PC-3 (cell line): ENCODE measurements at regions not wholly inside any gene's neighbourhood (a gene's known extent, or its start where the extent isn't known, plus 50 kb on each side); places are given as distances from the start of the nearest gene placed in this dataset.

Source experiments
- ATAC-seq: fragments of 200-7000 bp; cut with Tn5 transposase; 2 replicates; pipeline ENCODE4 v1.9.1; 2020; ENCODE audit warnings: mild to moderate bottlenecking, moderate library complexity
- BruUV-seq: library from RNA; stranded (reverse); fragments of 400-500 nt; replicated peaks from 2 replicates; lab custom pipeline; 2021; lab: Mats Ljungman, UMichigan
- CTCF ChIA-PET: fragments of 300-600 bp; sonication (Branson Sonifier 250); formaldehyde crosslinking; loops from one replicate; lab custom pipeline; 2022; ENCODE audit warnings: antibody characterized with exemption; lab: Charles Lee
- POLR2A ChIA-PET: fragments of 300-600 bp; sonication (Branson Sonifier 250); formaldehyde crosslinking; loops from one replicate; lab custom pipeline; 2022; ENCODE audit warnings: antibody characterized with exemption; ENCODE audit not compliant: unreplicated experiment; lab: Charles Lee
- DNase-seq: peaks from one replicate; pipeline ENCODE4 v3.0.0-alpha.2; 2015
- H2AFZ ChIP-seq: fragments of 300-600 bp; sonication (generic); 2 replicates; pipeline ENCODE4 v1.6.0; 2016; ENCODE audit warnings: antibody characterized with exemption, low read length
- H3F3A ChIP-seq: fragments of 300-600 bp; sonication (generic); one replicate; pipeline ENCODE4 v1.6.0; 2017; ENCODE audit warnings: antibody characterized with exemption, low read length, control low read depth, mild to moderate bottlenecking; ENCODE audit not compliant: unreplicated experiment
- H3K27ac ChIP-seq: fragments of 300-600 bp; sonication (generic); 2 replicates; pipeline ENCODE4 v1.5.1; 2016; ENCODE audit warnings: mild to moderate bottlenecking, low read length
- H3K27me3 ChIP-seq: fragments of 300-600 bp; sonication (generic); 2 replicates; pipeline ENCODE4 v1.6.1; 2016; ENCODE audit warnings: low read length, mixed read lengths
- H3K36me3 ChIP-seq: fragments of 300-600 bp; sonication (generic); 2 replicates; pipeline ENCODE4 v1.6.1; 2016; ENCODE audit warnings: low read depth, mixed run types, low read length, mixed read lengths
- H3K4me1 ChIP-seq: fragments of 300-600 bp; sonication (generic); 2 replicates; pipeline ENCODE4 v1.5.1; 2016; ENCODE audit warnings: low read length; ENCODE audit not compliant: insufficient read depth
- H3K4me2 ChIP-seq: fragments of 300-600 bp; sonication (generic); 2 replicates; pipeline ENCODE4 v1.6.0; 2016; ENCODE audit warnings: low read length
- H3K4me3 ChIP-seq: fragments of 300-600 bp; sonication (generic); 2 replicates; pipeline ENCODE4 v1.5.1; 2016; ENCODE audit warnings: mild to moderate bottlenecking, low read length, mixed read lengths
- H3K79me2 ChIP-seq: fragments of 300-600 bp; sonication (generic); 2 replicates; pipeline ENCODE4 v1.6.1; 2017; ENCODE audit warnings: low read length, mixed read lengths
- H3K9ac ChIP-seq: fragments of 300-600 bp; sonication (generic); 2 replicates; pipeline ENCODE4 v1.6.0; 2016; ENCODE audit warnings: mild to moderate bottlenecking, low read length
- H3K9me2 ChIP-seq: fragments of 300-600 bp; sonication (generic); replicated peaks from 2 replicates; pipeline ENCODE4 v1.6.1; 2016; ENCODE audit warnings: mixed run types, low read length, mixed read lengths
- H3K9me3 ChIP-seq: fragments of 300-600 bp; sonication (generic); 2 replicates; pipeline ENCODE4 v1.6.1; 2016; ENCODE audit warnings: low read length, mixed read lengths
- H4K20me1 ChIP-seq: fragments of 300-600 bp; sonication (generic); 2 replicates; pipeline ENCODE4 v1.6.1; 2016; ENCODE audit warnings: low read length, mixed read lengths
- EZH2 ChIP-seq: fragments of 300-600 bp; sonication (generic); IDR thresholded peaks from one replicate; pipeline ENCODE4 v1.6.1; 2017; ENCODE audit warnings: antibody characterized with exemption, mild to moderate bottlenecking, low read length; ENCODE audit not compliant: unreplicated experiment
- EZH2phosphoT487 ChIP-seq: fragments of 300-600 bp; sonication (generic); IDR thresholded peaks from 2 replicates; pipeline ENCODE4 v1.6.1; 2018; ENCODE audit warnings: mild to moderate bottlenecking, antibody characterized with exemption, low read length, borderline replicate concordance
- intact Hi-C: fragments of 100-400 bp; cut with micrococcal nuclease; formaldehyde crosslinking; loops from 2 replicates; pipeline ENCODE4 v1.9.0; 2023
- TF ChIP-seq, protein P1 (sequence below): fragments of 300-600 bp; sonication (generic); conservative IDR thresholded peaks from 2 replicates; pipeline ENCODE4 v1.5.1; 2017; ENCODE audit warnings: antibody characterized with exemption, low read depth, mild to moderate bottlenecking, low read length

DNA sequence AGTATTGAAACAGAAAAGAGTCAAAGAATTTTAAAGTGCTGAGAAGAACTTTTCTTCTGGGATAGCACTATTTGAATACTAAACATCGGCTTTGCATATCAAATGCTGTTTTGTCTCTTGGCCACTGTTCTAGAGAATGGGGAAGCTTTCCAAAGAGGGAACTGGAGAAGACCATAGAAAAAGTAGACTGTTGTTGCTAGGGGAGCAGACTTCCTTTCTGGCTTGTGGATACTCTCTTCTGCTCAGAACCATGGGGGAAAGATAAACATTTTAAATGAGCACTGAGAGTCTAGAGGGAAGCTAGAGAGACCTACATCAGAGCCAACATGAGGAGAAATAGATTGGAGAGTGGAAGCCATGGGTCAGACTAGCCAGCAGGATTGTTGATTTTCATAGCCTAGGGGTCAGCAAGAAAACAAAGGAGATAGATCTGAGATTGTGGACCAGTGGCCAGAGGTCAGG lies 315.7 kb downstream of the KCTD12 start:
- H3K4me1 ChIP-seq, result no peaks in the 10 kb centered on the region
- H3K36me3 ChIP-seq, result no peaks in the 10 kb centered on the region
- H3K9me2 ChIP-seq, result no peaks in the 10 kb centered on the region
- no peak overlapping the region for H3K9ac ChIP-seq
- TF ChIP-seq, protein P1, sequence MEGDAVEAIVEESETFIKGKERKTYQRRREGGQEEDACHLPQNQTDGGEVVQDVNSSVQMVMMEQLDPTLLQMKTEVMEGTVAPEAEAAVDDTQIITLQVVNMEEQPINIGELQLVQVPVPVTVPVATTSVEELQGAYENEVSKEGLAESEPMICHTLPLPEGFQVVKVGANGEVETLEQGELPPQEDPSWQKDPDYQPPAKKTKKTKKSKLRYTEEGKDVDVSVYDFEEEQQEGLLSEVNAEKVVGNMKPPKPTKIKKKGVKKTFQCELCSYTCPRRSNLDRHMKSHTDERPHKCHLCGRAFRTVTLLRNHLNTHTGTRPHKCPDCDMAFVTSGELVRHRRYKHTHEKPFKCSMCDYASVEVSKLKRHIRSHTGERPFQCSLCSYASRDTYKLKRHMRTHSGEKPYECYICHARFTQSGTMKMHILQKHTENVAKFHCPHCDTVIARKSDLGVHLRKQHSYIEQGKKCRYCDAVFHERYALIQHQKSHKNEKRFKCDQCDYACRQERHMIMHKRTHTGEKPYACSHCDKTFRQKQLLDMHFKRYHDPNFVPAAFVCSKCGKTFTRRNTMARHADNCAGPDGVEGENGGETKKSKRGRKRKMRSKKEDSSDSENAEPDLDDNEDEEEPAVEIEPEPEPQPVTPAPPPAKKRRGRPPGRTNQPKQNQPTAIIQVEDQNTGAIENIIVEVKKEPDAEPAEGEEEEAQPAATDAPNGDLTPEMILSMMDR, result no peak
- no peak for TF ChIP-seq EZH2
- DNase-seq, result no peak
- H3K4me2 ChIP-seq, result no peak overlapping the region
- no peak overlapping the region for H3K4me3 ChIP-seq
- H3K27ac ChIP-seq, result no peak overlapping the region
- H4K20me1 ChIP-seq, result no peaks in the 10 kb centered on the region
- intact Hi-C loops, result no loop called here
- no TSS peak for BruUV-seq
- H3F3A ChIP-seq, result no peaks in the 10 kb centered on the region
- H3K79me2 ChIP-seq, result no peaks in the 10 kb centered on the region
- CTCF ChIA-PET, result no interaction called here
- H2AFZ ChIP-seq, result no peak overlapping the region
- ATAC-seq, result no peak
- H3K9me3 ChIP-seq, result no peaks in the 10 kb centered on the region
- POLR2A ChIA-PET, result no interaction called here
- peaks cover 26% of the 10 kb centered on the region; the same call in 1 of the 2 replicates for H3K27me3 ChIP-seq

DNA sequence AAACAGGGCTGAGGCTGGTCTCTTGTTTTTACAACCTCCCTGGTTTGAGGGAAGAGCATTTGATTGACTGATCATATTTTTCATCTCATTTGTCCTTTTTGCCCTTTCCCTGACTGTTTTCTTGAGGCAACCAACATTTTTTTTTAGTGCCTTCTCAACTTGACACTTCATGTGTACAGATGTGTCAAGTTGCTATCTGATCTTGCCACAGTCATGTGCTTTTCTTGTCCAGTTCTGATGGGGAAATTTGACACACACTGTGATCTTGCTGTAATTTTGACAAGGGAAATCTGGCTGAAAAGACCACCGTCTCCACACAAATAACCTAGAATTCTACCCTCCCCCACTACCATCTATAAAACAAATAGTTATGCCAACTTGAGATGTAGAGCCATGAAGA lies 329.6 kb downstream of the KCTD12 start:
- Histone ChIP-seq H2AFZ (no peak overlapping the region), H3K4me3 (no peak overlapping the region), H3K79me2 (no peaks in the 10 kb centered on the region), H3K27me3 (0 out of 2 replicates have a peak, but pooled peaks cover 3% of the 10 kb centered on the region), H3K9ac (no peak overlapping the region), H3K27ac (no peak overlapping the region), H4K20me1 (no peaks in the 10 kb centered on the region), H3K9me3 (no peaks in the 10 kb centered on the region), H3F3A (no peaks in the 10 kb centered on the region), H3K36me3 (no peaks in the 10 kb centered on the region), H3K4me2 (no peak overlapping the region), H3K9me2 (no peaks in the 10 kb centered on the region), H3K4me1 (no peaks in the 10 kb centered on the region)
- CTCF ChIA-PET, result no interaction called here
- TF ChIP-seq EZH2phosphoT487, result no peak
- TF ChIP-seq EZH2, result no peak
- TF ChIP-seq, protein P1, result no peak
- POLR2A ChIA-PET, result no interaction called here
- ATAC-seq, result no peak
- no peak for DNase-seq
- no TSS peak for BruUV-seq
- intact Hi-C loops, result no loop called here

DNA sequence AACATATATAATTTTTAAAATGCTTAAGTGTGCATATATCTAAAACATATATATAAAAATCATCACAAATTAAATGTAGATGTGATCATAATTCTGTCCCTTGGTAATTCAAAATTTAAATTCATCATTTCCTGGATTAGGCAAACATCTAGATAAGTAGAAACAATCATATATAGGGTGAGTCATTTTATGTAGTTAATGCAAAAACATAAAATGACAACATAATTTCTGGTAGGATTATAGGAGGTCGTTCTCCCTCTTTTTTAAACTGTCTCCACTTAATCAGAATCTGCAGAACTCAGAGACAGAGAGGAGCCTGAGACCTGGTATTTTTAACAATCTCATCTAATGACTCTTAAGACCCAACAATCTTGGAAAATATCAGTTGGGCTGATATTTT lies 333.4 kb downstream of the KCTD12 start:
- no peak overlapping the region for H3K27ac ChIP-seq
- H3K4me3 ChIP-seq, result no peak overlapping the region
- no peaks in the 10 kb centered on the region for H3K36me3 ChIP-seq
- ChIA-PET POLR2A (no interaction called here), CTCF (no interaction called here)
- no peak for DNase-seq
- no peak overlapping the region for H2AFZ ChIP-seq
- no peaks in the 10 kb centered on the region for H3K9me2 ChIP-seq
- no peak overlapping the region for H3K4me2 ChIP-seq
- no TSS peak for BruUV-seq
- TF ChIP-seq EZH2, result no peak
- TF ChIP-seq EZH2phosphoT487, result no peak
- TF ChIP-seq, protein P1, result no peak
- H3K27me3 ChIP-seq, result 0 out of 2 replicates have a peak, but pooled peaks cover 3% of the 10 kb centered on the region
- no peaks in the 10 kb centered on the region for H3K79me2 ChIP-seq
- H3K9me3 ChIP-seq, result no peaks in the 10 kb centered on the region
- H3K9ac ChIP-seq, result no peak overlapping the region
- no peaks in the 10 kb centered on the region for H3K4me1 ChIP-seq
- H4K20me1 ChIP-seq, result no peaks in the 10 kb centered on the region
- intact Hi-C loops, result no loop called here
- no peak for ATAC-seq
- H3F3A ChIP-seq, result no peaks in the 10 kb centered on the region
